Lower lobe of right lung (tissue), 2 donors: ENCODE measurements at regions not wholly inside any gene's neighbourhood (a gene's known extent, or its start where the extent isn't known, plus 50 kb on each side); places are given as distances from the start of the nearest gene placed in this dataset.
A peak's percentile ranks its signal among the peaks of the same experiment; 100 is the strongest.
"Not testable (repeated sequence)": the region's sequence is repeated elsewhere in the genome, so short reads cannot be mapped to it uniquely, and the experiment has no call there.

Experiments
- ATAC-seq, 2 donors: fragments of 200-7000 bp; cut with Tn5 transposase; one replicate each; pipeline ENCODE4 v1.9.1; 2020 to 2022; ENCODE audit warnings: mild to moderate bottlenecking in 2 of 2, moderate library complexity in 2 of 2
- DNase-seq: peaks from one replicate; pipeline ENCODE4 v3.0.0-alpha.2; 2020
- H3K27ac ChIP-seq: fragments of 200-600 bp; one replicate; pipeline ENCODE4 v1.8.0; 2022
- H3K27me3 ChIP-seq: fragments of 200-600 bp; one replicate; pipeline ENCODE4 v1.8.0; 2022; ENCODE audit warnings: low read depth
- H3K36me3 ChIP-seq: fragments of 200-600 bp; one replicate; pipeline ENCODE4 v1.8.0; 2022; ENCODE audit warnings: mild to moderate bottlenecking
- H3K4me1 ChIP-seq: fragments of 200-600 bp; one replicate; pipeline ENCODE4 v1.8.0; 2022
- H3K4me3 ChIP-seq: fragments of 200-600 bp; one replicate; pipeline ENCODE4 v1.8.0; 2022; ENCODE audit warnings: mild to moderate bottlenecking
- H3K9me3 ChIP-seq: fragments of 200-600 bp; one replicate; pipeline ENCODE4 v1.8.0; 2022
- CTCF ChIP-seq: fragments of 200-600 bp; IDR thresholded peaks from one replicate; pipeline ENCODE4 v1.8.0; 2022; ENCODE audit warnings: antibody characterized with exemption, mild to moderate bottlenecking
- intact Hi-C: fragments of 100-400 bp; cut with DNase I; formaldehyde crosslinking; loops from one replicate; pipeline ENCODE4 v1.11.0; 2022
- donor health status: DM: no; HTN: yes; CAD: no; lungs with severe emphysema.

DNA sequence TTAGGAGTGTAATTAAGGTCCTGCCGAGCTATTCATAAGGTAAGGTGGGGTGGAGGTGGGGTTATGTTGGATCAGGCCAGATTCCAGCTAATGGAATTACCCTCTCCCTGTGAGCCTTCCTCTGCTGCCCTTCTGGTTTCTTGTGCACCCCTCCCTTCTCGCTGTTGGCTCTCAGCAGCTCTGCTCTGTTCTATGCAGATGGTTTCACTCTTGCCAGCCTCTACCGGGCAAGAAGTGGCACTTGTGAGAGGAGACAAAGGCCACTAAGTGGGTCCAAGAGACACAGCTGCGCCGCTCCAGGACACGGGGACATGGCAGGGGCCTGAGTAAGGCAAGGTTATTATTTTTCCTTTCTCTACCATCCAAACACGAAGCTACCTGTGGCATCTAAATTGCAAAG is 334.4 kb downstream of the EMP1 start:
- no peak for TF ChIP-seq CTCF
- DNase-seq (peak; percentile 43), ATAC-seq (peak; percentile 31 to 56)
- intact Hi-C loops: loop anchor here (10.0 kb wide), 1 partner anchor 166 kb away; no protein-coding TSS in a partner anchor
- H3K27me3 ChIP-seq: no peaks in the 10 kb centered on the region
- H3K9me3 ChIP-seq: no peaks in the 10 kb centered on the region
- H3K36me3 ChIP-seq: no peaks in the 10 kb centered on the region
- no peaks in the 10 kb centered on the region for H3K4me1 ChIP-seq
- H3K4me3 ChIP-seq: no peak overlapping the region
- no peak overlapping the region for H3K27ac ChIP-seq

- ATAC-seq, intact Hi-C loops: not testable (repeated sequence)
These were observed 329.8 kb downstream of the EMP1 start for GRCh38 chr12:13526185-13526921.

GRCh38 chr12:13523536-13524307 is 327.2 kb downstream of the EMP1 start:
- no peak for TF ChIP-seq CTCF

More at GRCh38 chr12:13526185-13526921, 329.8 kb downstream of the EMP1 start:
- not testable (repeated sequence) for H3K27ac ChIP-seq, H3K27me3 ChIP-seq, H3K36me3 ChIP-seq, H3K9me3 ChIP-seq, H3K4me3 ChIP-seq, DNase-seq, H3K4me1 ChIP-seq

GRCh38 chr12:13518034-13518433 is 321.5 kb downstream of the EMP1 start:
- DNase-seq, H3K36me3 ChIP-seq, H3K4me3 ChIP-seq, ATAC-seq, intact Hi-C loops, H3K27ac ChIP-seq, H3K27me3 ChIP-seq, H3K9me3 ChIP-seq, H3K4me1 ChIP-seq: not testable (repeated sequence)

More at GRCh38 chr12:13523536-13524307, 327.2 kb downstream of the EMP1 start:
- H3K9me3 ChIP-seq: no peaks in the 10 kb centered on the region
- no peaks in the 10 kb centered on the region for H3K4me1 ChIP-seq
- no peak overlapping the region for H3K27ac ChIP-seq
- H3K27me3 ChIP-seq: no peaks in the 10 kb centered on the region
- ATAC-seq (no peak), DNase-seq (no peak)
- H3K4me3 ChIP-seq: no peak overlapping the region
- intact Hi-C loops: no loop called here
- no peaks in the 10 kb centered on the region for H3K36me3 ChIP-seq

DNA sequence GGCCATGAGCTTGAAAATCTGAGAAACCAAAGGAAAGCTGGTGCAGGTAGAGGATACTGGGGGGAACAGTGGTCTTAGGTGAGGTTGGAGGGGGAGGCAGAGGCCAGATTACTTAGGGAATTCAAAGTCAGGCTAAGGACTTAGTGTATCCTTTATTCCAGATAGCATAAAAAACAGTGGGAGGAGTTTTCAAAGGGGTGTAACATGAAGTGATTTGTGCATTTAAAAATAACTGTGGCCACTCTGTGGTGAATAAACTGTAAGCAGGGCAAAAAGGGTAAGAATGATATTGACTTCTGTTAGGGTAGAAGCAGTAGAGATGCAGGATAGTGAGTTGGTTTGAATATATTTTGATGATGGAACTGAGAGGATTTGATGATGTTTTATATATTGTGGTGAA is 313.2 kb downstream of the EMP1 start:
- intact Hi-C loops: no loop called here
- DNase-seq (no peak), ATAC-seq (no peak)
- Histone ChIP-seq H3K27me3 (no peaks in the 10 kb centered on the region), H3K4me1 (no peaks in the 10 kb centered on the region), H3K9me3 (no peaks in the 10 kb centered on the region), H3K36me3 (no peaks in the 10 kb centered on the region), H3K27ac (no peak overlapping the region), H3K4me3 (no peak overlapping the region)
- no peak for TF ChIP-seq CTCF

DNA sequence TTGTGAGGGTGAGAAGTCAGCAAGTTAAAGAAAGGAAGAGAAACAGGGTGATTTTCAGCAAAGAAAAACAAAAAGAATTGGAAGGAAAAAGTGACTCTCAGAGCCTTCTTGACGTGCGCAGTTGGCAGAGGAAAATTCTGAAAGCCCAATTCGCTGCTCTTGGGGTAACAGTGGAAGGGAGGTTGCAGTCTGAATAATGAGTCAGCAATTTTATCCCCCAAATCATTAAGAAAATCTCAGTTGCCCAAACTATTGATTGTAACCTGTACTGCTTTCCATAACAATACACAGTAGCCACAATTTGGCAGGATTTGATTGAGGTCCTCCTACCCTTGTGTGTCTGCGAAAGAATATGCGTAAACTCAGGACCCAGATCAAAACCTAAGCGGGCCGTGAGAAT is 309.1 kb downstream of the EMP1 start:
- DNase-seq (no peak), ATAC-seq (no peak)
- Histone ChIP-seq H3K36me3 (no peaks in the 10 kb centered on the region), H3K27ac (no peak overlapping the region), H3K4me1 (no peaks in the 10 kb centered on the region), H3K9me3 (no peaks in the 10 kb centered on the region), H3K4me3 (no peak overlapping the region), H3K27me3 (no peaks in the 10 kb centered on the region)
- TF ChIP-seq CTCF: no peak
- intact Hi-C loops: no loop called here
